Gastroesophageal sphincter (tissue), 3 donors: ENCODE measurements at regions not wholly inside any gene's neighbourhood (a gene's known extent, or its start where the extent isn't known, plus 50 kb on each side); places are given as distances from the start of the nearest gene placed in this dataset.

ENCODE experiments used
- CTCF ChIP-seq, 4 experiments: fragments of 200-600 bp in 2 of 4; fragments of 450-650 bp in 2 of 4; sonication (generic) in 1 of 4; IDR thresholded peaks; one replicate each; pipeline ENCODE4 v1.5.1; 2017 to 2019; ENCODE audit warnings: antibody characterized with exemption in 4 of 4, mild to moderate bottlenecking in 2 of 4, moderate library complexity in 2 of 4
- POLR2A ChIP-seq, 2 donors: fragments of 450-650 bp; IDR thresholded peaks; one replicate each; pipeline ENCODE4 v1.6.1; 2017; ENCODE audit warnings: antibody characterized with exemption in 2 of 2, mild to moderate bottlenecking in 2 of 2, moderate library complexity in 1 of 2

- TF ChIP-seq CTCF (IDR thresholded peaks at IDR 0.05) (no peak), POLR2A (IDR thresholded peaks at IDR 0.05) (no peak)
These were observed 712.8 kb downstream of the CDH8 start for GRCh38 chr16:61323456-61323855.
